HCT116 (cell line): ENCODE measurements at regions not wholly inside any gene's neighbourhood (a gene's known extent, or its start where the extent isn't known, plus 50 kb on each side); places are given as distances from the start of the nearest gene placed in this dataset.

Experiments
- CBX3 ChIP-seq: IDR thresholded peaks from 2 replicates; pipeline ENCODE4 v1.6.1; 2012; ENCODE audit warnings: low read depth
- CTCF ChIP-seq, 3 experiments: fragments of 200-600 bp in 1 of 3; sonication (generic) in 1 of 3; IDR thresholded peaks in 2 of 3; conservative IDR thresholded peaks in 1 of 3; 2 replicates each; pipeline ENCODE4 v1.5.1; 2012 to 2017; ENCODE audit warnings: low read depth in 2 of 3, low read length in 2 of 3, antibody characterized with exemption in 1 of 3, borderline replicate concordance in 1 of 3, control low read depth in 1 of 3, mild to moderate bottlenecking in 1 of 3, mixed read lengths in 1 of 3, mixed run types in 1 of 3, moderate library complexity in 1 of 3; ENCODE audit not compliant: insufficient read depth in 1 of 3
- EGR1 ChIP-seq: IDR thresholded peaks from 2 replicates; pipeline ENCODE4 v1.6.1; 2012; ENCODE audit warnings: low read depth
- ELF1 ChIP-seq: IDR thresholded peaks from 2 replicates; pipeline ENCODE4 v1.6.1; 2012; ENCODE audit warnings: low read depth, borderline replicate concordance
- EZH2 ChIP-seq: fragments of 200-600 bp; sonication (generic); IDR thresholded peaks from 2 replicates; pipeline ENCODE4 v1.6.1; 2017; ENCODE audit warnings: antibody characterized with exemption, mixed run types
- MAX ChIP-seq: IDR thresholded peaks from 2 replicates; pipeline ENCODE4 v1.6.1; 2012
- POLR2A ChIP-seq: IDR thresholded peaks from 2 replicates; pipeline ENCODE4 v1.7.0; 2011; ENCODE audit warnings: borderline replicate concordance; ENCODE audit not compliant: insufficient read depth, insufficient read length; ENCODE audit errors: extremely low read depth
- POLR2AphosphoS5 ChIP-seq: IDR thresholded peaks from 2 replicates; pipeline ENCODE4 v1.6.1; 2011; ENCODE audit warnings: mild to moderate bottlenecking, low read depth, low read length, moderate library complexity
- RAD21 ChIP-seq: IDR thresholded peaks from 2 replicates; pipeline ENCODE4 v1.6.1; 2012; ENCODE audit warnings: low read depth, mild to moderate bottlenecking
- REST ChIP-seq: IDR thresholded peaks from 2 replicates; pipeline ENCODE4 v1.6.1; 2012; ENCODE audit warnings: low read depth
- SP1 ChIP-seq: IDR thresholded peaks from 2 replicates; pipeline ENCODE4 v1.6.1; 2012; ENCODE audit warnings: low read depth
- YY1 ChIP-seq: IDR thresholded peaks from 2 replicates; pipeline ENCODE4 v1.6.1; 2011; ENCODE audit warnings: low read length, low read depth, moderate library complexity, mild to moderate bottlenecking; ENCODE audit not compliant: insufficient replicate concordance; ENCODE audit errors: extremely low read depth
- ZBTB33 ChIP-seq: IDR thresholded peaks from 2 replicates; pipeline ENCODE4 v1.6.1; 2011; ENCODE audit warnings: mild to moderate bottlenecking, low read length, moderate library complexity; ENCODE audit not compliant: insufficient replicate concordance; ENCODE audit errors: extremely low read depth
- ZFX ChIP-seq: fragments of 450-650 bp; IDR thresholded peaks from 2 replicates; pipeline ENCODE4 v1.6.1; 2017

GRCh38 chr2:157203651-157204050, 53.9 kb upstream of the GALNT5 start:
- TF ChIP-seq CTCF (IDR thresholded peaks at IDR 0.05 in 2 of 3, conservative IDR thresholded peaks at IDR 0.05 in 1 of 3; ENCODE audit: borderline replicate concordance in 1 of 3, insufficient read depth in 1 of 3, low read depth in 2 of 3, low read length in 2 of 3), result no peak
- no peak for TF ChIP-seq EZH2
- TF ChIP-seq POLR2A, result no peak
- no peak for TF ChIP-seq MAX
- no peak for TF ChIP-seq ZFX
- no peak for TF ChIP-seq EGR1
- no peak for TF ChIP-seq POLR2AphosphoS5
- TF ChIP-seq REST, result no peak
- TF ChIP-seq RAD21, result no peak
- no peak for TF ChIP-seq ELF1
- TF ChIP-seq SP1, result no peak
- no peak for TF ChIP-seq YY1
- TF ChIP-seq CBX3, result no peak
- TF ChIP-seq ZBTB33, result no peak
